Left ventricle myocardium superior (tissue), 1 donor: ENCODE measurements at regions not wholly inside any gene's neighbourhood (a gene's known extent, or its start where the extent isn't known, plus 50 kb on each side); places are given as distances from the start of the nearest gene placed in this dataset.

Experiments
- ATAC-seq: fragments of 200-7000 bp; cut with Tn5 transposase; one replicate; pipeline ENCODE4 v1.9.1; 2020; ENCODE audit warnings: mild to moderate bottlenecking, moderate library complexity
- DNase-seq: peaks from one replicate; pipeline ENCODE4 v3.0.0-alpha.2; 2020
- intact Hi-C: fragments of 100-400 bp; cut with micrococcal nuclease; formaldehyde crosslinking; loops from one replicate; pipeline ENCODE4 v1.11.0; 2022
- donor health status: DM: no; HTN: yes; CAD: no; lungs with severe emphysema.

- ATAC-seq (no peak), DNase-seq (no peak)
- intact Hi-C loops = no loop called here
These were observed 67.2 kb upstream of the SYT1 start for GRCh38 chr12:78797196-78797931.

- ATAC-seq (no peak), DNase-seq (no peak)
- intact Hi-C loops = no loop called here
These were observed 64.9 kb upstream of the SYT1 start for GRCh38 chr12:78799649-78800048.

GRCh38 chr12:78802593-78802992 lies 62.0 kb upstream of the SYT1 start:
- intact Hi-C loops = no loop called here
- ATAC-seq = no peak
- no peak for DNase-seq

GRCh38 chr12:78804262-78804661 lies 60.3 kb upstream of the SYT1 start:
- intact Hi-C loops = no loop called here
- ATAC-seq (no peak), DNase-seq (peak; percentile 26)
